Lung (tissue), 11 donors: ENCODE measurements at regions not wholly inside any gene's neighbourhood (a gene's known extent, or its start where the extent isn't known, plus 50 kb on each side); places are given as distances from the start of the nearest gene placed in this dataset.

ENCODE experiments used
- ATAC-seq: fragments of 200-7000 bp; cut with Tn5 transposase; one replicate; pipeline ENCODE4 v1.9.1; 2020; ENCODE audit warnings: moderate number of reproducible peaks; ENCODE audit not compliant: insufficient read depth, low FRiP score
- DNase-seq, 3 donors: peaks; one replicate each; pipeline ENCODE4 v3.0.0-alpha.2; 2013 to 2017
- H3K27ac ChIP-seq, 2 donors: one replicate each; pipeline ENCODE4 v1.5.1; 2013; ENCODE audit warnings: mild to moderate bottlenecking in 2 of 2, moderate library complexity in 2 of 2, control low read depth in 1 of 2, inconsistent platforms in 1 of 2, low read depth in 1 of 2, low read length in 1 of 2
- H3K27me3 ChIP-seq, 3 donors: one replicate each; pipeline ENCODE4 v1.5.1; 2013; ENCODE audit warnings: low read length in 2 of 3; ENCODE audit not compliant: control insufficient read depth in 3 of 3, insufficient read depth in 3 of 3
- H3K36me3 ChIP-seq, 4 donors: one replicate each; pipeline ENCODE4 v1.5.1; 2013; ENCODE audit warnings: low read length in 4 of 4, mild to moderate bottlenecking in 1 of 4, moderate library complexity in 1 of 4; ENCODE audit not compliant: control insufficient read depth in 4 of 4, insufficient read depth in 4 of 4
- H3K4me1 ChIP-seq, 5 donors: one replicate each; pipeline ENCODE4 v1.5.1; 2013; ENCODE audit warnings: low read length in 5 of 5, mild to moderate bottlenecking in 2 of 5, moderate library complexity in 1 of 5; ENCODE audit not compliant: control insufficient read depth in 5 of 5, insufficient read depth in 5 of 5
- H3K4me3 ChIP-seq: one replicate; pipeline ENCODE4 v1.5.1; 2013; ENCODE audit warnings: mild to moderate bottlenecking, control low read depth, moderate library complexity
- H3K9ac ChIP-seq, 2 donors: one replicate each; pipeline ENCODE4 v1.5.1; 2013; ENCODE audit warnings: low read length in 2 of 2, control low read depth in 1 of 2; ENCODE audit not compliant: insufficient read depth in 1 of 2
- H3K9me3 ChIP-seq, 4 donors: one replicate each; pipeline ENCODE4 v1.5.1; 2013; ENCODE audit warnings: low read length in 3 of 4, mild to moderate bottlenecking in 1 of 4, moderate library complexity in 1 of 4; ENCODE audit not compliant: control insufficient read depth in 4 of 4, insufficient read depth in 3 of 4
- WGBS, 2 donors: extraction: QIAGEN DNeasy Blood & Tissue Kit; methylation state at CpG; one replicate each; pipeline ENCODE4 v1.1.7; 2013; 5-methylcytosine and 5-hydroxymethylcytosine counted together
- TF ChIP-seq, protein P1 (sequence below): IDR thresholded peaks from 2 replicates; pipeline ENCODE4 v1.5.1; 2012; ENCODE audit warnings: mild to moderate bottlenecking; ENCODE audit errors: control extremely low read depth, extremely low read depth
- donor health status: control.
- donor health status: control.
- donor health status: Bipolar disorder and iron deficiency.
- donor health status: healthy.
- donor health status: DM: yes; HTN: yes; CAD: no.

DNA sequence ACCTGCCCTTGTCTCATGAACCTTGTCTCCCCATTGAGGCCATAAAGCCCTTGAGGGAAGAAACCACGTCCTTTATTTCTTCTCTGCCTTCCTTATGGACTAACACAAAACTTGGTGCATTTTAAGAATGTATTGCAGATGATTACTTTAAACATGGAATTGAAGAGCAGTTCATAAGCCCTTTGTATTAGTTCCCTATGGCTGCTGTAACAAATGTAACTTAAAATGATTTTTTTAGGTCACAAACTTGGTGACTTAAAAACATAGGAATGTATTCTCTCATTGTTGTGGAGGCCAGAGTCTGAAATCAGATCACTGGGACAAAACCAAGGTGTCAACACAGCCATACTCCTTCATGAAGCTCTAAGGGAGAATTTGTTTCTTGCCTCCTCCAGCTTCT is 185.5 kb downstream of the PHLDA1 start:
- WGBS, 2 donors: 93 to 97% methylated on average over 1 of the region's 1 CpG
- no peaks in the 10 kb centered on the region for H3K36me3 ChIP-seq
- H3K27me3 ChIP-seq: no peaks in the 10 kb centered on the region
- peaks cover 2 to 63% (median 16%) of the 10 kb centered on the region in 5 donors for H3K4me1 ChIP-seq
- H3K27ac ChIP-seq: no peak overlapping the region
- DNase-seq: no peak
- ATAC-seq: no peak
- no peak overlapping the region for H3K4me3 ChIP-seq
- no peaks in the 10 kb centered on the region for H3K9me3 ChIP-seq
- TF ChIP-seq, protein P1, sequence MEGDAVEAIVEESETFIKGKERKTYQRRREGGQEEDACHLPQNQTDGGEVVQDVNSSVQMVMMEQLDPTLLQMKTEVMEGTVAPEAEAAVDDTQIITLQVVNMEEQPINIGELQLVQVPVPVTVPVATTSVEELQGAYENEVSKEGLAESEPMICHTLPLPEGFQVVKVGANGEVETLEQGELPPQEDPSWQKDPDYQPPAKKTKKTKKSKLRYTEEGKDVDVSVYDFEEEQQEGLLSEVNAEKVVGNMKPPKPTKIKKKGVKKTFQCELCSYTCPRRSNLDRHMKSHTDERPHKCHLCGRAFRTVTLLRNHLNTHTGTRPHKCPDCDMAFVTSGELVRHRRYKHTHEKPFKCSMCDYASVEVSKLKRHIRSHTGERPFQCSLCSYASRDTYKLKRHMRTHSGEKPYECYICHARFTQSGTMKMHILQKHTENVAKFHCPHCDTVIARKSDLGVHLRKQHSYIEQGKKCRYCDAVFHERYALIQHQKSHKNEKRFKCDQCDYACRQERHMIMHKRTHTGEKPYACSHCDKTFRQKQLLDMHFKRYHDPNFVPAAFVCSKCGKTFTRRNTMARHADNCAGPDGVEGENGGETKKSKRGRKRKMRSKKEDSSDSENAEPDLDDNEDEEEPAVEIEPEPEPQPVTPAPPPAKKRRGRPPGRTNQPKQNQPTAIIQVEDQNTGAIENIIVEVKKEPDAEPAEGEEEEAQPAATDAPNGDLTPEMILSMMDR: no peak
- H3K9ac ChIP-seq: no peak overlapping the region

DNA sequence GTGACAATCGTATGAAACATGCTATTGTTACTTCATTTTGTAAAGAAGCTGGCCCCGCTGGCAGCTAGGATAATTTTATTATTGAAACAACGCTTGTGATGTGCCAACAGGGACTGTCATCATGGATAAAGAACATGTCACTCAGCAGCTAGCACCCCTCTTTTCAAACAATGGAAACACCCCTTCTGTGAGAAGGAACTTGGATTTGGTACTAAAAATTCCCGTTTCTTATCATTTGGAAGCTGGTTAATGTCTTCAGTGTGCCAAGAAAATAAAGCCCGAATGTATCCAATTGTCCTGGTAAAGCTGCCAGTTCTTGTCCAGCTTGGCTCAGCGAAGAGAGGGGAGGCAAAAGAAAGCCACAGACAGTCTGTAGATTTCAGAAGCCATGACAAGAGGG is 186.6 kb downstream of the PHLDA1 start:
- peaks cover 2 to 52% (median 15%) of the 10 kb centered on the region in 5 donors for H3K4me1 ChIP-seq
- no peak overlapping the region for H3K27ac ChIP-seq
- H3K9ac ChIP-seq: no peak overlapping the region
- H3K27me3 ChIP-seq: no peaks in the 10 kb centered on the region
- no peak for ATAC-seq
- DNase-seq: peak; percentile 41 to 88 (median 70)
- no peak overlapping the region for H3K4me3 ChIP-seq
- no peaks in the 10 kb centered on the region for H3K36me3 ChIP-seq
- no peaks in the 10 kb centered on the region for H3K9me3 ChIP-seq
- 70 to 77% methylated on average over 6 of the region's 6 CpGs for WGBS, 2 donors
- TF ChIP-seq, protein P1: no peak

DNA sequence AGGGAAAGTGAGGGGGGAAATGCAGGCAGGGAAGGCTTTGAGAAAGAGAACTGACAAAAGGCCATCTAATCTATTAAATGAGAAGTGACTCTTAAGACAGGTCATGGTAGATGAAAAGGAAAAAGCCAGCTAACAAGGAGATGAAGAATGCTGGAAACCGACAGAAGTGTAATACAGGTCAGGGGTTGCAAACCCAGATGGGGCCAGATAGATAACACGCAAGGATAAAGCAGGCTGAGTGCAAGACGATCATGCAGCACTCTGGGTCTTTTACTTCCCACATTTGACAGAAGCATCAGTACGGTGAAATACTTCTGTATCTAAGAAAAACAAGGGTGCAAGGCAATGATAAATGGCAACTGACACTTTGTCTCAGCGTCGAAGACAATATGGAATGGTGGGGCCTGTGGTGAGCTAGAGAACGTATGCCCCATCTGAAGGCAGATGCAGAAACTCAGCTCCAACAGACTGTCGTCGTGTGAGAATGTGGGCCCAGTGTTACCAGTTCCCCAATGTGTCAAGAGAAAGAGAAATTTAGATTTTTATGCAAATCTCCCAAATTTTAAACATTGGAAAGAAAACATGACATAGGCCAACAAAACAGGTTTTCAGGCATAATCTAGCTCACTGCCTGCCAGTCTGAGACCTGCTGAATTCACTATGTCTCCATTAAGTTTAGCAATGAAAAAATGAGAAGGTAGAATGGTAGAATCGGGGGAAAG is 187.4 kb downstream of the PHLDA1 start:
- TF ChIP-seq, protein P1: no peak
- DNase-seq (no peak), ATAC-seq (no peak)
- H3K4me3 ChIP-seq: no peak overlapping the region
- no peaks in the 10 kb centered on the region for H3K36me3 ChIP-seq
- H3K9me3 ChIP-seq: no peaks in the 10 kb centered on the region
- H3K4me1 ChIP-seq: peaks cover 2 to 44% (median 11%) of the 10 kb centered on the region in 5 donors
- no peaks in the 10 kb centered on the region for H3K27me3 ChIP-seq
- no peak overlapping the region for H3K9ac ChIP-seq
- WGBS, 2 donors: 84 to 85% methylated on average over 10 of the region's 10 CpGs
- H3K27ac ChIP-seq: no peak overlapping the region

DNA sequence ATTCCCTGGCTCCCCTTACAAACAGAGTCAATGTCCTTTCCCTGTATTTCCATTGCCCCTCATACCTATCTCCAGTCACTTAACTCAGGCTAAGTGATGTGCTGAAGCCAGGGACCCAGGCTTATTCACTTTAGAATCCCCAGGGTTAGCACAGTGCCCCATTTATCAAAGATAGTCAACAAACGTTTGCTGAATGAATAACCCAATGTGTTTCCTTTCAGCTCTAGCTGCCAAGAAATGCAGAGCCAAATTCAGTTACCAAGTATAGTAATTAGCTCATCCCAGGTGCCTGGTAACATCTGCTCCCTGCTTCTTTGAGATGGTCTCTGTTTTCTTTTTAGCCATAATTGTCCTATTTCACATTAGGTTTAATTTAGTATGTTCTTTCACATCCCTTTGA is 189.5 kb downstream of the PHLDA1 start:
- Histone ChIP-seq H3K27me3 (no peaks in the 10 kb centered on the region), H3K9me3 (no peaks in the 10 kb centered on the region), H3K27ac (no peak overlapping the region), H3K36me3 (no peaks in the 10 kb centered on the region), H3K4me3 (no peak overlapping the region), H3K9ac (no peak overlapping the region), H3K4me1 (peaks cover 0 to 45% (median 3%) of the 10 kb centered on the region in 5 donors)
- TF ChIP-seq, protein P1: no peak
- peak in 1 of 3 donors; percentile 57 for DNase-seq
- ATAC-seq: no peak
- 34 to 54% methylated on average over 1 of the region's 1 CpG for WGBS, 2 donors
